Activated T-helper 2 cell treated with anti-CD3 and anti-CD28 coated beads, Interferon-gamma antibody, Interleukin-2, Interleukin-4, amounts not matched to agents 10 μg/mL and 5 μg/mL and 100 μg/mL, durations not matched to agents 14 hours and 24 hours and 36 hours (primary cell): ENCODE measurements at regions not wholly inside any gene's neighbourhood (a gene's known extent, or its start where the extent isn't known, plus 50 kb on each side); places are given as distances from the start of the nearest gene placed in this dataset.

Experiments used
- DNase-seq: peaks from one replicate; pipeline ENCODE4 v3.0.0; 2021; ENCODE audit warnings: low spot score
- H3K27ac Mint-ChIP-seq: one replicate; pipeline ENCODE4 v1.8.0; 2021; ENCODE audit warnings: mixed read lengths
- H3K27me3 Mint-ChIP-seq: one replicate; pipeline ENCODE4 v1.8.0; 2021; ENCODE audit warnings: low read depth, mixed read lengths
- H3K36me3 Mint-ChIP-seq: one replicate; pipeline ENCODE4 v1.8.0; 2021; ENCODE audit warnings: low read depth, mixed read lengths
- H3K4me1 Mint-ChIP-seq: one replicate; pipeline ENCODE4 v1.8.0; 2021; ENCODE audit warnings: low read depth, mixed read lengths
- H3K4me3 Mint-ChIP-seq: one replicate; pipeline ENCODE4 v1.8.0; 2021; ENCODE audit warnings: low read depth, mild to moderate bottlenecking, moderate library complexity, mixed read lengths
- H3K9me3 Mint-ChIP-seq: one replicate; pipeline ENCODE4 v1.8.0; 2021; ENCODE audit warnings: mixed read lengths
- intact Hi-C: fragments of 100-400 bp; cut with micrococcal nuclease; formaldehyde crosslinking; loops from one replicate; pipeline ENCODE4 v1.15.1; 2023

DNA sequence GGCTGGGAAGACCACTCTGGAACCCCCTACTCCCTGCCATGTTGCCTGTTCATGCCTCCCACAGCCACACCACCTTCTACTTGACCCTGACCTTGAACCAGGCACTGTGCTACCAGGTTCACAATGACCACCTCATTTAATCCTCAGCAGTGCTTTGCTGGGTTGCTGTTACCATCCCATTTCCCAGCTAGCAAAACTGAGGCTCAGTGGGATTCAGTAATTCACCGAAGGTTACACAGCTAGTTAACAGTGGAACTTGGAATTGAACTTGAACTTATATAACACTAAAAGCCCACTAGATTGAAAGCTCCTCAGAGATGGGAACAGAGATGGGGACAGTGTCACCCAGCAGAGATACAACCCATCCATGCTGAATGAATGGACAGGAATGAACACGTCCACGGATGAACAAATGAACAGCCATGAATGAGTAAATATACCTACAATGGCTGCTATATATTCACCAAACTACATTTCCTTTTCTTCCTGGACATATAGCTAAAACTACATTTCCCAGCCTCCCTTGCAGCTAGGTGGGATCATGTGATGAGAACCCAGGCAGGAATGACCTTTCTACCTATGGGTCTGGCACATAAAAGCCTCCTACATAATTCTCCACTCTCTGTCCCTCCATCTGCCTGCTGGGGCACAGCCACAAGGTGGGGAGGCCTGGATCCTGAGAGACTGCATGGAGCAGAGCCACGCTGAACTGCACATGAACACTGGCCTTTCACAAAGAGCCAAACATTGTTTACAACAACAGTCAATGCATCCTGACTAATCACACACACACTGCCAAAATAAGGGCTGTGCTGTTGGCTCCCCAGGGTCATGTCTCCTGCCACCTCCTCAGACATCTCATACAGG is 94.8 kb downstream of the RMI2 start:
- no peaks in the 10 kb centered on the region for H3K27me3 Mint-ChIP-seq
- H3K36me3 Mint-ChIP-seq: no peaks in the 10 kb centered on the region
- DNase-seq: no peak
- H3K4me1 Mint-ChIP-seq: no peaks in the 10 kb centered on the region
- intact Hi-C loops: no loop called here
- no peak overlapping the region for H3K27ac Mint-ChIP-seq
- H3K9me3 Mint-ChIP-seq: peaks cover 4% of the 10 kb centered on the region
- no peak overlapping the region for H3K4me3 Mint-ChIP-seq

DNA sequence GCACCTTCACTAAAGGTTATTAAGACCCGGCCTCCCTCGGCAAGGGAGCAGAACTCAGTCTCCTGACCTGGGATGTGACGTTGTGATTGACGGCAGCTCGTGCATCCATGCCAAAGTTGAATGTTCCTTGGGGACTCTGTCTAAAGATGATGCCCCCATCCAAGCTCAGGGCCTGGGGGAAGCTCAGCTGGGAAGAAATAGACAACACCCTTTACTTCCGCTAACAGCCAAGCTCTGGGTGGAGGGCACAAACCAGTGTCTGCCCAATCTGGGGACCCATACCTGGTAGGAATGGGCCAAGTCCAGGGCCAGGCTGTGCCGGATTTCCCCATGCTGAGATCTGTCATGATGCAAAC is 95.4 kb downstream of the RMI2 start:
- Mint-ChIP-seq H3K27me3 (no peaks in the 10 kb centered on the region), H3K36me3 (no peaks in the 10 kb centered on the region), H3K27ac (no peak overlapping the region), H3K4me3 (no peak overlapping the region), H3K9me3 (peaks cover 4% of the 10 kb centered on the region), H3K4me1 (no peaks in the 10 kb centered on the region)
- intact Hi-C loops: no loop called here
- no peak for DNase-seq

DNA sequence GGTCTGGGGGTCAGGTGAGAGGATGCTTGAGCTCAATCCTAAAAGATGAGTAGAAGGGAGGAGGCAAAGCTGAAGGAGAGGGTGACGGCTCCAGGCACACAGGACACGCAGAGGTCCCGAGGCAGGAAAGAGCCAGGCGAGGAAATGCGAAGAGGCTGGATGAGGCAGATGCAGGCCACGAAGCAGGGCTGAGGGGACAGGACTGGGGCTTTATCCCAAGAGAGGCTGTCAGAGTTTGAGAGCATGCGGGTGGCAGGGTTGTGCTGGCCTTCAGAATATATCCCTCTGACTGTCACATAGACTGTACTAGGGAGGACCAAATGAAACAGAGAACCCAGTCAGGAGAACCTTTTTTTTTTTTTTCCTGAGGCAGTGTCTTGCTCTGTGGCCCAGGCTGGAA is 100.2 kb downstream of the RMI2 start:
- H3K36me3 Mint-ChIP-seq: no peaks in the 10 kb centered on the region
- no peak for DNase-seq
- no peak overlapping the region for H3K27ac Mint-ChIP-seq
- no peaks in the 10 kb centered on the region for H3K4me1 Mint-ChIP-seq
- H3K4me3 Mint-ChIP-seq: no peak overlapping the region
- no peaks in the 10 kb centered on the region for H3K27me3 Mint-ChIP-seq
- no peaks in the 10 kb centered on the region for H3K9me3 Mint-ChIP-seq
- intact Hi-C loops: no loop called here

DNA sequence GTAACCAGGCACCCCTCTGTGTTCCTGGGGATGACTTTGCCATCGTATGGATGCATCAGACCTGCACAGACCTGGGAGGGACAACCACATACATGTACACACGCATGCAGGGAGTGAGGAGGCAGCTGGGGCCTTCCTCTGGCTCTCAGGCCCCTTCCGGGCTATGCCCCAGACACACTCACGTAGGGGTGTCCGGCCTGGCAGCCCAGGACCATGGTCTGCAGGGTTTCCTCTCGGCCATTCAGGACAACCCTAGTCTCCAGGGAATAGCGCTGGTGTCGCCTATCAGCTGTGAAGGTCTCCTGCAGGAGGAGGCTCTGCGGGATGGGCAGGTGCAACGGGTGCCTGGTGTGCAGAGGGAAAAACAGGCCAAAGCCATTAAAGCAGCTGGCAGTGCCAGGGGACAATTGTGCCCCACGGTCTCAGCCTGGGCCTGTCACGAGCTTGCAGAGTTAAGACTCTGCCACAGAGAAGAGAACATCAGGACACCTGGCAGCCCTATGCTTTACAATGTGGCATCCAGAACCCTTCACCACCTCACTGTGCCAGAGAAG is 101.4 kb downstream of the RMI2 start:
- DNase-seq: no peak
- H3K27ac Mint-ChIP-seq: no peak overlapping the region
- no peak overlapping the region for H3K4me3 Mint-ChIP-seq
- H3K36me3 Mint-ChIP-seq: no peaks in the 10 kb centered on the region
- no peaks in the 10 kb centered on the region for H3K9me3 Mint-ChIP-seq
- intact Hi-C loops: no loop called here
- H3K4me1 Mint-ChIP-seq: no peaks in the 10 kb centered on the region
- no peaks in the 10 kb centered on the region for H3K27me3 Mint-ChIP-seq

DNA sequence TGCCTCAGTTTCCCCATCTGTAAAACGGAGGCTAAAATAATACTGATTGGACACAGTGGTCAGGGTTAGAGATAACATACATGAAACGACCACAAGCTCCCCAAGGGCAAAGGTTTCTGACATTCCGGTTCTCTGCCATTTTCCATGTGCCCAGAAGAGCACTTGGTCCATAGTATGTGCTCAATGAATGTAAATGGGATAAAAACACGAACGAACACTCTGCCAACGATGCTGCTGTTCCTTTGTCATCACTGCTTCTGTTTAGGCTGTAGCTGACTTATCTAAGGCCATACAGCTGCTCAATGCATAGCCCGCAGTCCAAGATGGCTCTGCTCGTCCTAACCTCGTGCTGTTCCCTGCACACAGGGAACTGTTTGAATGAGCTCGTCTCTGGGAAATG is 102.0 kb downstream of the RMI2 start:
- Mint-ChIP-seq H3K9me3 (no peaks in the 10 kb centered on the region), H3K4me1 (no peaks in the 10 kb centered on the region), H3K36me3 (no peaks in the 10 kb centered on the region), H3K4me3 (no peak overlapping the region), H3K27ac (no peak overlapping the region), H3K27me3 (no peaks in the 10 kb centered on the region)
- intact Hi-C loops: no loop called here
- no peak for DNase-seq

DNA sequence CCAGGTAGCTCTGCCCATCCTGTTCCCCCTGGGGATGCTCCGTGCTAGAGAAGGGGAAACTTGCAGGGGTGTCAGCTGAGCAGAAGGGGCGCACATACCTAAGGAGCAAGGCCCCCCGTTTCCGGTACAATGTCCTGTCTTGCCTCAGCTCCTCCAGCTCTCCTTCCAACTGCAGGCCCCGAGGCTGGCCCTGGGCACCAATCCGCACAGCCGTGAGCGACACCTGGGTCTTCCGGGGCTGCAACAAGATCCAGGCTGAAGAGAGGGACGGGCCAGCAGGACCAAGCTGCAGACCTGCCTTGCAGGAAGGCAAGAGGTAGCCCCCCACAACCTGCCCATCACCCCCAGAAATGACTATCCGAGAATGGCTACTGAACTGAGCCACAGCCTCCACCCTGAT is 102.6 kb downstream of the RMI2 start:
- no peak overlapping the region for H3K4me3 Mint-ChIP-seq
- no peak overlapping the region for H3K27ac Mint-ChIP-seq
- no peaks in the 10 kb centered on the region for H3K27me3 Mint-ChIP-seq
- DNase-seq: no peak
- H3K9me3 Mint-ChIP-seq: no peaks in the 10 kb centered on the region
- intact Hi-C loops: no loop called here
- H3K36me3 Mint-ChIP-seq: no peaks in the 10 kb centered on the region
- no peaks in the 10 kb centered on the region for H3K4me1 Mint-ChIP-seq

DNA sequence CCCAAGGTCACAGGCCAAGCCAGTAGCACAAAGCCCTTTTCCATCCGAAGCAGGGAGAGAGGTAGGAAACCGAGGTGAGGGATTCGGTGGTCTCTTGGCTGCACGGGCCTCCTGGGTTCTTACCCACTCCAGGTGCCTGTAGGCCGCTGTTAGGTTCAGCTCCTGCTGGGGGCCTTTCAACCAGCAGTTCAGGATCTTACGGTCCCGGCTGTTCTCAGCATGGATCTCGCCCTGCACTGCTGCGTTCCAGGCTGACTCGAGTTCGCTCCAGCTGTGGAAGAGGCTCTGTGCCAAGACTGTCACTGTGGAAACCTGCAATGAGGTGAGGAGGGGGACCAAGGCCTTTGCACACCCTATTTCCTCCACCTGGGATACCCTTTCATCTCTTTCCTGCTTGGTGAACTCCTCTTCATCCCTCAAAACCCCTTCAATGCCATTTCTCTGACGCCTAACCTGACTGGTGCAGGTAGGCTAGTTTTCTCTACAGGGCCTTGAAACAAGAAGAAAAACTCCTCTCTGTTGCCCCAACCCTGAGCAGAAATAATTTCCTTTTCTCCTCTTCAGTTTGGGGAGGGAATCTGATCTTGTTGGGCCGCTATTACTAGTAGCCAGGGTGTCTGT is 103.6 kb downstream of the RMI2 start:
- peaks cover 2% of the 10 kb centered on the region for H3K27me3 Mint-ChIP-seq
- no peaks in the 10 kb centered on the region for H3K4me1 Mint-ChIP-seq
- no peak overlapping the region for H3K27ac Mint-ChIP-seq
- no peak overlapping the region for H3K4me3 Mint-ChIP-seq
- H3K36me3 Mint-ChIP-seq: no peaks in the 10 kb centered on the region
- no peaks in the 10 kb centered on the region for H3K9me3 Mint-ChIP-seq
- intact Hi-C loops: no loop called here
- DNase-seq: no peak

DNA sequence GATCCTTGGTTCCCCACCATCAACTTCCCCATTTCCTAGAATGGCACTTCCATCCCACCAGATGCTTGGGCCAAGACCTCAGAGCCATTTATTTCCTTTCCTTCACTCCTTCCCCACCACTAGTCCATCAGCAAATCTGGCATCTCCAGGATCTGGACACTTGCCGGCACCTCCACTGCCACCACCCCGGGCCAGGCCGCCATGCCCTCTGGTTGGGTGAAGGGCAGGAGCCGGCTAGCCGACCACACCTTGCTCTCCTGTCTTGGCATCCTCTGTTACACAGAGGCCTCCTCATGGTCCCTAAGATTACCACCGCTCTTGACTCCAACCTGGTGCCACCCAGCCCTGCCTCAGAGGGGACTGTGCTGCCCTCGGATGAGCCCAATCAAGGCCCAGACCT is 104.5 kb downstream of the RMI2 start:
- no peak overlapping the region for H3K27ac Mint-ChIP-seq
- no peak overlapping the region for H3K4me3 Mint-ChIP-seq
- H3K36me3 Mint-ChIP-seq: no peaks in the 10 kb centered on the region
- intact Hi-C loops: no loop called here
- no peaks in the 10 kb centered on the region for H3K9me3 Mint-ChIP-seq
- H3K27me3 Mint-ChIP-seq: peaks cover 6% of the 10 kb centered on the region
- no peak for DNase-seq
- no peaks in the 10 kb centered on the region for H3K4me1 Mint-ChIP-seq

DNA sequence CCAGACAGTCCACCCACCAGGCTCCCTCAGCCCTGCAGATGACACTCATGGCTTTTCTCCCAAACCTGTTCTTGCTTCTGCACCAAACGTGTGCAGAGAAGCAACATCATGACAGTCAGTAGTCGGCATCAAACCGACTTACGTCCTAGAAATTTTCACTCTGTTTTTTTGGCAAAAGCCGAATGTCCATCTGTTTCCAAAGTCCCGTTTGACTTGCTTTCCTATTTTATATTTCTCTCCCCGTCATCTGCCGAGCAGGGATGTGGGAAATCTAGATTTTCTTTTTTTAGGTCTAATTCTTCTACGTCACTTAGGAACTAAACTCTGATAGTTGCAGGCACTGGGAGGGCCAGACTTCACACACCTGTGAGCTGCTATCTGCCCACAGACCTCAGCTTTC is 104.9 kb downstream of the RMI2 start:
- no peaks in the 10 kb centered on the region for H3K4me1 Mint-ChIP-seq
- H3K27ac Mint-ChIP-seq: no peak overlapping the region
- no peak overlapping the region for H3K4me3 Mint-ChIP-seq
- no peaks in the 10 kb centered on the region for H3K36me3 Mint-ChIP-seq
- peaks cover 6% of the 10 kb centered on the region for H3K27me3 Mint-ChIP-seq
- no peak for DNase-seq
- intact Hi-C loops: no loop called here
- H3K9me3 Mint-ChIP-seq: no peaks in the 10 kb centered on the region

DNA sequence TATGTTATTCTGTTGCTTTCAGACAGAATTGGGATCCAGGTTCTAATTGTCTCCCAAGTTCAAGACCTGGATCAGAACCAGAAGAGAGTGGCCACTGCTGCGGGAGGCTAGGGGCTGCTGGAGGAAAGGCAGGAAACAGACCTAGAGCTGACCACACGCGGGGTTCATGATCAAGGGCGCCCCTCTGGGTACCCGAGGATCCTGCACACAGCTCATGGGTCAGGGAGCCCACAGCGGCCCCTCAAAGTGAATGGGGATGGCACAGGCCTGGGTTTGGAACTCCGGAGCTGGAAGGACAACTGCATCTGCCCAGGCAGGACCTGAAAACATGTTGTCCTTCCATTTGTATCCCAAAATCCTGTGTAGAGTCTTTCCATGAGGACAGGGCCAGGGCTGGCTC is 107.0 kb downstream of the RMI2 start:
- intact Hi-C loops: no loop called here
- no peak overlapping the region for H3K27ac Mint-ChIP-seq
- H3K27me3 Mint-ChIP-seq: peaks cover 6% of the 10 kb centered on the region
- no peaks in the 10 kb centered on the region for H3K36me3 Mint-ChIP-seq
- DNase-seq: no peak
- no peaks in the 10 kb centered on the region for H3K4me1 Mint-ChIP-seq
- H3K9me3 Mint-ChIP-seq: no peaks in the 10 kb centered on the region
- H3K4me3 Mint-ChIP-seq: no peak overlapping the region

DNA sequence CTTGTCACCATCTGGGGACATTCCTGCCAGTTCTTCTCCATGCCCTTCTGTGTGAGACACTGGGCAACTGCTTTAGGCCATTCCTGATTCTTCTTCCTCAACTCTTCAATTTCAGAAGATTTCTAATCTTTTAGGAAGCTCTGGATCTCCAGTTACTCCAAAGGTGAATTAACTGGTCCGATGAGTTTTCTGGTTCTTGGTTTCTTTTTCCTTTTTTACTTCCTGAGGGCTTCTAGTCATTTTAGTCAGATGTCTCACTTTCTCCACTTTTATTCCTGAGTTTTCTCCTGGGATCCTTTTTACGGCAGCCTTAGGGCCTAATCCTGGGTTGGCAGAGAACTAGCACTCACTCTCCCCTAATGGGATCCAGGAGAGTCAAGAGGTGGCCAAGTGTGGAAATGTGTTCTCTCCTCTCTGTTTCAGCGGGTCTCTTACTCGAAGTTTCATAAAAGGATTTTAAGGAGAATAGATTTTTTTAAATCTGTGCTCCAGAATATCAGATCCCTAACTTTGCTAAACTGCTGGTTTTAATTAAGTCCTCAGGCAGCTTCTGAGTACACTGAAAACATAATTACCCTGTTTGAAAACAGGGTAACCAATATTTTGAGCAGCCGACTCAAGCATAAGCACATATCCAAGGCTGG is 107.6 kb downstream of the RMI2 start:
- Mint-ChIP-seq H3K27me3 (peaks cover 6% of the 10 kb centered on the region), H3K9me3 (no peaks in the 10 kb centered on the region), H3K4me3 (no peak overlapping the region), H3K36me3 (no peaks in the 10 kb centered on the region), H3K27ac (no peak overlapping the region), H3K4me1 (no peaks in the 10 kb centered on the region)
- no peak for DNase-seq
- intact Hi-C loops: no loop called here

DNA sequence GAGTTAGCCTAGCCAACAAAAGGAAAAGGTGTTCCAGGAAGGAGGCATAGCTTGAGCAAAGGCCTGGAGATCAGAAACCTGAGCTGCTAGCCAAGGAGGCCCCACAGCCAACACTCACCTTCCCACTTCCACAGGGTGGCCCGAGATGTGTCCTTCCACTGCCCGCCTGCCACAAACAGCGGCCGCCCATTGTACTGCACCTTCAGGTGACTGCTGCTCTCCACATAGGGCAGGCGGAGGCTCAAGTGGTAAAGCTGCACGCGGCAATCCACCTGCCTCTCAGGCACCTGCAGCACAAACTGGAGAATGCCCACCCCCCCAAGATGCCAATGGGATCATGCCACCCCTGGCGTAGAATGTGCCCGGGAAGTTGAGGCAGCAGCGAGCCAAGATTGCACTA is 111.5 kb downstream of the RMI2 start:
- Mint-ChIP-seq H3K9me3 (no peaks in the 10 kb centered on the region), H3K27me3 (peaks cover 6% of the 10 kb centered on the region), H3K4me3 (no peak overlapping the region), H3K36me3 (no peaks in the 10 kb centered on the region), H3K27ac (no peak overlapping the region), H3K4me1 (no peaks in the 10 kb centered on the region)
- no peak for DNase-seq
- intact Hi-C loops: no loop called here

DNA sequence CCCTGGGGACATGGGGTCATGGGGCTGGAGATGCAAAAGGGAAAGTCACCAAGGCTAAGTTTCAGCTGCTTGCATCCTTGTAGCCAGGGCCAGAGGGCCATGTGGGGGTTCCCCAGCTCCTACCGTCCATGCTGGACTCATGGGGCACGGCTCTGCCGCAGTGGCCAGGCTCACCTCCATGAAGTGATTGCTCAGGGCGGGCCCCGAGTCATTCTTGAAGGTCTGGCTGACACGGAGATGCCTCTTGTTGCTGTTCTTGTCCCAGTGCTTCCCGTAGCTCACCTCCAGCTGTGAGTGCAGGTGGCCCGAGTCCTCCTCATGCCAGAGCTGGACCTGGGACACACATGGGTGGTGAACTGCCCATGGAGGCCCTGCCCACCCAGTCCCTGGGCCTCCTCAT is 114.5 kb downstream of the RMI2 start:
- Mint-ChIP-seq H3K4me3 (no peak overlapping the region), H3K27ac (no peak overlapping the region), H3K4me1 (no peaks in the 10 kb centered on the region), H3K36me3 (no peaks in the 10 kb centered on the region), H3K27me3 (no peaks in the 10 kb centered on the region), H3K9me3 (no peaks in the 10 kb centered on the region)
- intact Hi-C loops: no loop called here
- no peak for DNase-seq
